Breast epithelium (tissue), 4 donors: ENCODE measurements at regions not wholly inside any gene's neighbourhood (a gene's known extent, or its start where the extent isn't known, plus 50 kb on each side); places are given as distances from the start of the nearest gene placed in this dataset.

ENCODE experiments used
- DNase-seq, 2 donors: peaks; one replicate each; pipeline ENCODE4 v3.0.0-alpha.2; 2019; ENCODE audit warnings: low spot score in 2 of 2
- H3K27ac ChIP-seq, 2 donors: fragments of 200-600 bp; sonication (generic) in 1 of 2; one replicate each; pipeline ENCODE4 v1.5.1; 2016 to 2019; ENCODE audit warnings: mild to moderate bottlenecking in 1 of 2
- H3K27me3 ChIP-seq, 2 donors: fragments of 200-600 bp; sonication (generic) in 1 of 2; one replicate each; pipeline versions ENCODE4 v1.5.1 to v1.6.0; 2017 to 2019; ENCODE audit warnings: control low read depth in 1 of 2, mild to moderate bottlenecking in 1 of 2
- H3K36me3 ChIP-seq: fragments of 200-600 bp; one replicate; pipeline ENCODE4 v1.5.1; 2019
- H3K4me1 ChIP-seq, 2 donors: fragments of 200-600 bp; sonication (generic); one replicate each; pipeline ENCODE4 v1.5.1; 2016 to 2019; ENCODE audit warnings: control low read depth in 1 of 2
- H3K4me3 ChIP-seq, 3 donors: fragments of 200-600 bp; sonication (generic); 1 replicate in 2 of 3; 2 replicates in 1 of 3; pipeline ENCODE4 v1.5.1; 2016 to 2019; ENCODE audit warnings: mild to moderate bottlenecking in 3 of 3, moderate library complexity in 2 of 3
- H3K9me3 ChIP-seq, 2 donors: fragments of 200-600 bp; sonication (generic) in 1 of 2; one replicate each; pipeline ENCODE4 v1.5.1; 2016 to 2019; ENCODE audit warnings: control low read depth in 1 of 2
- CTCF ChIP-seq, 3 donors: fragments of 450-650 bp; IDR thresholded peaks; one replicate each; pipeline ENCODE4 v1.5.1; 2016 to 2017; ENCODE audit warnings: antibody characterized with exemption in 3 of 3, mild to moderate bottlenecking in 3 of 3, moderate library complexity in 3 of 3
- POLR2A ChIP-seq: fragments of 450-650 bp; IDR thresholded peaks from one replicate; pipeline ENCODE4 v1.6.1; 2016; ENCODE audit warnings: antibody characterized with exemption, mild to moderate bottlenecking, moderate library complexity
- POLR2AphosphoS5 ChIP-seq, 3 donors: sonication (generic); formaldehyde crosslinking; IDR thresholded peaks; one replicate each; pipeline ENCODE4 v1.6.1; 2017; ENCODE audit warnings: antibody characterized with exemption in 3 of 3
- intact Hi-C: fragments of 100-400 bp; cut with DNase I; formaldehyde crosslinking; loops from one replicate; pipeline ENCODE4 v1.15.1; 2023; ENCODE audit warnings: low total_unique reads

GRCh38 chr7:81361769-81362312 lies 408.0 kb downstream of the HGF start:
- no peak for TF ChIP-seq POLR2AphosphoS5 (IDR thresholded peaks at IDR 0.05)
- no peak for TF ChIP-seq POLR2A
- TF ChIP-seq CTCF (IDR thresholded peaks at IDR 0.05): no peak
- intact Hi-C loops: no loop called here

GRCh38 chr7:81355911-81356310 lies 413.9 kb downstream of the HGF start:
- Histone ChIP-seq H3K9me3 (no peaks in the 10 kb centered on the region), H3K4me1 (no peaks in the 10 kb centered on the region), H3K4me3 (no peak overlapping the region), H3K27ac (no peak overlapping the region), H3K36me3 (no peaks in the 10 kb centered on the region), H3K27me3 (no peaks in the 10 kb centered on the region)
- TF ChIP-seq CTCF (IDR thresholded peaks at IDR 0.05) (no peak), POLR2A (no peak), POLR2AphosphoS5 (IDR thresholded peaks at IDR 0.05) (no peak)
- intact Hi-C loops: no loop called here
- DNase-seq: no peak

More at GRCh38 chr7:81361769-81362312, 408.0 kb downstream of the HGF start:
- H3K9me3 ChIP-seq: no peaks in the 10 kb centered on the region
- no peak overlapping the region for H3K4me3 ChIP-seq
- no peak overlapping the region for H3K27ac ChIP-seq
- H3K36me3 ChIP-seq: no peaks in the 10 kb centered on the region
- H3K4me1 ChIP-seq: no peaks in the 10 kb centered on the region
- H3K27me3 ChIP-seq: no peaks in the 10 kb centered on the region
- no peak for DNase-seq

GRCh38 chr7:81349044-81349443 lies 420.8 kb downstream of the HGF start:
- intact Hi-C loops: no loop called here
- Histone ChIP-seq H3K4me3 (no peak overlapping the region), H3K36me3 (no peaks in the 10 kb centered on the region), H3K27me3 (no peaks in the 10 kb centered on the region), H3K27ac (no peak overlapping the region), H3K4me1 (no peaks in the 10 kb centered on the region), H3K9me3 (no peaks in the 10 kb centered on the region)
- no peak for TF ChIP-seq POLR2AphosphoS5 (IDR thresholded peaks at IDR 0.05)
- TF ChIP-seq POLR2A: no peak
- no peak for TF ChIP-seq CTCF (IDR thresholded peaks at IDR 0.05)
- no peak for DNase-seq

GRCh38 chr7:81339946-81340345 lies 421.1 kb upstream of the SEMA3C start:
- Histone ChIP-seq H3K36me3 (no peaks in the 10 kb centered on the region), H3K27ac (no peak overlapping the region), H3K4me1 (no peaks in the 10 kb centered on the region), H3K4me3 (no peak overlapping the region), H3K27me3 (no peaks in the 10 kb centered on the region), H3K9me3 (no peaks in the 10 kb centered on the region)
- TF ChIP-seq POLR2A: no peak
- TF ChIP-seq CTCF (IDR thresholded peaks at IDR 0.05): no peak
- no peak for TF ChIP-seq POLR2AphosphoS5 (IDR thresholded peaks at IDR 0.05)
- DNase-seq: no peak
- intact Hi-C loops: no loop called here

- no peak overlapping the region for H3K4me3 ChIP-seq
- TF ChIP-seq POLR2A (no peak), POLR2AphosphoS5 (IDR thresholded peaks at IDR 0.05) (no peak), CTCF (IDR thresholded peaks at IDR 0.05) (no peak)
- H3K4me1 ChIP-seq: no peaks in the 10 kb centered on the region
- H3K27me3 ChIP-seq: no peaks in the 10 kb centered on the region
- no peak overlapping the region for H3K27ac ChIP-seq
- H3K36me3 ChIP-seq: no peaks in the 10 kb centered on the region
- no peak for DNase-seq
- no peaks in the 10 kb centered on the region for H3K9me3 ChIP-seq
- intact Hi-C loops: no loop called here
Measured at GRCh38 chr7:81333536-81333935, 414.7 kb upstream of the SEMA3C start.
